K562 (cell line): ENCODE measurements at regions not wholly inside any gene's neighbourhood (a gene's known extent, or its start where the extent isn't known, plus 50 kb on each side); places are given as distances from the start of the nearest gene placed in this dataset.

Experiments
- CEBPB ChIP-seq: fragments of 450-650 bp; IDR thresholded peaks from 2 replicates; pipeline ENCODE4 v1.6.1; 2016; ENCODE audit warnings: missing genetic modification characterization, missing compliant biosample characterization
- CREM ChIP-seq: IDR thresholded peaks from 2 replicates; pipeline ENCODE4 v1.6.1; 2014; ENCODE audit warnings: antibody characterized with exemption, low read depth
- CTCF ChIP-seq, 3 experiments: IDR thresholded peaks in 2 of 3; conservative IDR thresholded peaks in 1 of 3; 2 replicates each; pipeline ENCODE4 v1.5.1; 2011 to 2012; ENCODE audit warnings: low read length in 3 of 3, mild to moderate bottlenecking in 3 of 3, control low read depth in 2 of 3, improper control_type of control experiment in 1 of 3, inconsistent platforms in 1 of 3, low read depth in 1 of 3, mixed read lengths in 1 of 3, moderate library complexity in 1 of 3; ENCODE audit not compliant: insufficient read depth in 2 of 3
- HCFC1 ChIP-seq: IDR thresholded peaks from 2 replicates; pipeline ENCODE4 v1.6.1; 2012; ENCODE audit warnings: low read depth, low read length, improper control_type of control experiment
- IRF1 ChIP-seq: sonication (generic); formaldehyde crosslinking; IDR thresholded peaks from 2 replicates; pipeline ENCODE4 v1.8.0; 2022; ENCODE audit warnings: missing genetic modification reagents, mild to moderate bottlenecking, borderline replicate concordance
- MAX ChIP-seq: sonication (generic); formaldehyde crosslinking; IDR thresholded peaks from 2 replicates; pipeline ENCODE4 v1.9.0; 2022; ENCODE audit warnings: mild to moderate bottlenecking, missing genetic modification reagents
- MEF2A ChIP-seq: IDR thresholded peaks from 2 replicates; pipeline ENCODE4 v1.6.1; 2011; ENCODE audit warnings: low read depth, mild to moderate bottlenecking, low read length, moderate library complexity; ENCODE audit not compliant: control insufficient read depth

- TF ChIP-seq MAX (CRISPR knock-in tag), result no peak
- no peak for TF ChIP-seq MEF2A
- TF ChIP-seq IRF1 (CRISPR knock-in tag), result no peak
- TF ChIP-seq CEBPB, result no peak
- TF ChIP-seq HCFC1, result no peak
- TF ChIP-seq CREM, result no peak
- no peak for TF ChIP-seq CTCF (IDR thresholded peaks at IDR 0.05 in 2 of 3, conservative IDR thresholded peaks at IDR 0.05 in 1 of 3; ENCODE audit: insufficient read depth in 2 of 3, low read depth in 1 of 3, low read length in 3 of 3)
These were observed 60.6 kb upstream of the DIO3 start for GRCh38 chr14:101500681-101501080.
